ENCODE measurements at regions not wholly inside any gene's neighbourhood (a gene's known extent, or its start where the extent isn't known, plus 50 kb on each side); places are given as distances from the start of the nearest gene placed in this dataset.

GRCh38 chr16:58906981-58907715 lies 173.0 kb upstream of the GOT2 start:
- TF ChIP-seq TAF1 (IDR thresholded peaks at IDR 0.05; ENCODE audit: low read depth) (no peak), MAX (IDR thresholded peaks at IDR 0.05) (no peak), EP300 (IDR thresholded peaks at IDR 0.05; ENCODE audit: borderline replicate concordance) (no peak), CEBPB (IDR thresholded peaks at IDR 0.05) (no peak)
